EH (cell line): ENCODE measurements at regions not wholly inside any gene's neighbourhood (a gene's known extent, or its start where the extent isn't known, plus 50 kb on each side); places are given as distances from the start of the nearest gene placed in this dataset.
"Not testable (repeated sequence)": the region's sequence is repeated elsewhere in the genome, so short reads cannot be mapped to it uniquely, and the experiment has no call there.

Source experiments
- DNase-seq: peaks from one replicate; pipeline ENCODE4 v3.0.0-alpha.2; 2015; ENCODE audit warnings: low read depth

GRCh38 chr11:114942207-114942606 lies 263.9 kb downstream of the NXPE2 start:
- DNase-seq: no peak

GRCh38 chr11:114949614-114950351 lies 271.5 kb downstream of the NXPE2 start:
- no peak for DNase-seq

DNA sequence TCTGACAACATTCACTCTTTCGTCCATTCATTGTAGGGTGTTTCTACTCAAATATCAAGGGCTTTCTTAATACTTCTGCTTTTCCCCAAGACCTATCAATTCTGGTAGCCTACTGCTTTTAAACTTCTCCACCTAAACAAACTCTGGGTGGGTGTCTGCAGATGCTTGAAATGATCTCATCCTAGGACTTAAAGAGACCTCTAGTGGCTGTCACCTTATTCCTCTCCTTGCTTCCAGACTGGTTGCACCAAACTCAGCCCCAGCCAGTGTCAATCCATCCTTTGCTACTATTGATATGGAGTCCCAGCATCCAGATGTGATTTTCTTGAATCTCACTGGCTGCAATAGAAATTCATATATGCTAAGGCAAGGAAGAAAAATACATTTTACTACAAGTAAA lies 274.7 kb downstream of the NXPE2 start:
- no peak for DNase-seq

DNA sequence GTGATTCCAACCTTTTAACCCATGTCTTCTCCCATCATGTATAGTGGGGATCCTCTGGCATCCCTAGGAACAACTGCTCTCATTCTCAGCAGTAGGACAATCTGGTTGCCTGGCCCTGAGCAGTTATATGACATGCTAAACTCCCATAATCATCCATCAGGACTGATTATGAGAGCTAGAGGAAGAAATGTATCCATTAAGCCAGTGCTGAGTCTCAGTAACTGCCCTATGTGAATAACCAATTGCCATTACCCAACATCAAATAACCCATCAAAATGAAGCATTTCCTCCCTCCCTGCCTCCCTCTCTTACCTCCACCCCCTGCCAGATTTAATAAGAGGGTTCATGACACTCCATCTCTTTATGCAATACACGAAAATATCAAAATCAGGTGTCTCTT lies 277.6 kb downstream of the NXPE2 start:
- DNase-seq: no peak

GRCh38 chr11:114956566-114956965 lies 278.2 kb downstream of the NXPE2 start:
- DNase-seq: no peak

GRCh38 chr11:114959953-114960505 lies 281.7 kb downstream of the NXPE2 start:
- no peak for DNase-seq

- not testable (repeated sequence) for DNase-seq
Observed at GRCh38 chr11:114960819-114961218, 282.5 kb downstream of the NXPE2 start.

- no peak for DNase-seq
Observed at GRCh38 chr11:114964676-114965214, 286.4 kb downstream of the NXPE2 start.

DNA sequence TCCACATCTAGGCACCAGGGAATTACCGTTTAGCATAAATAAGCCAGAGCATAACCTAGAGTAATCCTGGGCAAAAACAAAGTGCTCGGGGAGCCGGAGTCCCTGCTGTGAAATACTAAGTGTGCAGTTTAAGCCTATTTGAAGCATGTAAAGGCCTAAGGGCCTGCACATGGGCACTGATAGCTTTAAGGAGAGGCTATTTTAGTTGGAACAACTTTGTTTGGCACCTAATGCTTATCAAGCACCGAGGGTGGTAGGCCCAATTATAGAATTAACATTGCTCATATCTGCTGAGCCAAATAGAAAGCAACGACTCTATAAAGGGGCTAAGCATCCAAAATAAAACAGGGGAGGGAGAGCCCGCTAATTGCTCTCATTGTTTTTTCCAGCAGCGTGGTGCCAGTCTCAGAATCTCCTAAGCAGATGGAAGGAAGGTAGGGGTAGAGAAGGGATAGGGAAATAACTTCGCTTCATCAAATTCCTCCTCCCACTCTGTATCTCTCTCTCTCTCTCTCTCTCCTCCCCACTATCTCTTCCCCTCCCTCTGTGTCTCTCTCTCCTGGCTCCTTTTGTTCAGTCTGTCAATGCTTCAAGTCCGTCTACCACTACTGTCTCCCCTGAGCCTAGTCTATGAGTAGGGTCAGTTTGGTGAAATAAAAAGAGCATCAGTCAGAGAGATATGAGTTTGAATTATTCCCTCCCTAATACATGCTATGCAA lies 292.8 kb downstream of the NXPE2 start:
- no peak for DNase-seq

GRCh38 chr11:114972105-114972504 lies 293.8 kb downstream of the NXPE2 start:
- no peak for DNase-seq

DNA sequence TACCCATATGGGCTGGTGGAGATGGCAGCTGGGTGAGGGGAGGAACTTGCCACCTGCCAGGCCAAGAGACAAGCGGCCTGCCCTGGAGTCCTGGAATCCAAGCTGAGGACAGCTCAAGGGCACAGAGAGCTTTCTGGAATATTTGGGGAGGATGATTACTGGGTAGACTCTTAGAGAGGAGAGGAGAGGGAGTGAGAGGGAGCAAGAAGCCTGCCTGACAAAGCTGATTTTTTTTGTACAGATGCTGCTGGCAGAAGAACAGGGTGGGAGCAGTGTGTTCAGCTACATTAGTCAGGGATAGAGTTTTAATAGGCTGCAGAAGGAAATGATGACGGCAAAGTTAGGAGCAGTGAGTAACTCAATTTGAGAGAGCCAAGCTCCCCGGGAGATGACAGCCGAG lies 299.3 kb downstream of the NXPE2 start:
- DNase-seq: no peak

DNA sequence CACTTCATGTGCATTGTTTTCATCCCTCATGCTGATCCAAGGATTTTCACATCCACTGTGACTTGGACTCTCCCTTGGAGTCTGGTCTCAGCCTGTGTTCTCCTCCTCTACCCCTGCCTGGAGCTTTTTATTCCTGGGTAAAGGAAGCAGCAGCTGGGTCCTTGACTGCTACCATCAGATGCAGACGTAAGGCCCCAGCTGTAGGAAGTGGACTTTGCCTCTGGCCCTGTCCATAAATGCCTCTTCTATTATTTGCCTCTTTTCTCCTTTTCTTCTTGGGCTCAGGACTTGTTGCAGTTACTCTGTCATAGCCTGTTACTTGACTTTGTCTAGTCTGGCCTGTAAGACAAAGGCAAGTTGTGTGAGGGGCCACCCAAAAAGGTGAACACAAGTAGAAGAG lies 303.8 kb downstream of the NXPE2 start:
- DNase-seq: no peak

- DNase-seq: no peak
Observed at GRCh38 chr11:114984611-114985163, 306.4 kb downstream of the NXPE2 start.

- DNase-seq: no peak
Observed at GRCh38 chr11:114986365-114986764, 308.0 kb downstream of the NXPE2 start.

DNA sequence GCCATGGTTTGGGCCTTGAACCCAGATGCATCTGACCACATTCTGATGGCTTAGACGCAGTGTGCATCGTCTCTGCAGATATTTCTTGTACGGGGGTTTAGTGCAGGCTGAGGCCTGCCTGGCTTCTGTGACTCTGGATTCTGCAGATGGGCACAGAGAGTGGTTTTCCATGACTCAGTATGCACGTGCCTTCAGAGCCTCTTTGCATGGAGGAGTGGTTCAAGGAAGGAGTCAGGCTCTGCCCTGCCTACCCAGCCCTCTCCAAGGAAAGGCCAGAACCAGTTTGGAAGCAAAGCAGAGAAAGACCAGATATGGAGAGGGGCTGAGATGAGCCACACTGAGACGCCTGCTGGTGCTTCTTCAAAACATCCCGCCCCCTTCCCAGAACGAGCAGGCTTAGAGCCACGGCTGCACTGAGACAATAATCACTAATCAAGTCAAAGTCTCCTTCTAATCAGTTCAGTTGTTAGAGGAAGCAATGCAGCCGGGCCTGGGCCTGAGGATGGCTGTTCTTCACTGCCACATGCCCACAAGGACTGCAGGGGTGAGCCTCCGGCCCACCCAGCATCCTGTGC lies 308.9 kb downstream of the NXPE2 start:
- DNase-seq: no peak

DNA sequence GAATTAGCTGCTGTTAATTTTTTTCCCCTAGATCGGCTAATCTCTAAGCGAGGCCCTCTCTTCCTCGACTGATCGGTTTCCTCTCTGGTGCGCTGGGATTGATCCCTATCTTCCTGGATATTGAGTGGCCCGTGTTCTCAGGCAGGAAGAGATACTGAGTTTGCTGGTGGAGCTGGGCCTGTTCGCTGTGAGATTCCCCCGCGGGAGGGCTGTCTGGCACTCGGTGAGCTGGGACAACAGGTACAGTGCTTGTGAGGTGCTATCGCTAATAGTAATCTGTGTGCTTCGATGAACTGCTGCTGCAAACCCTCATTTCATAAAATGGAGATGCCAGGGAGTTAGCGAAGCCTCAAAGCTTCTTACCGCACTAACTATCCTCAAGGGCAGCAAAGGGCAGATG lies 310.3 kb downstream of the NXPE2 start:
- DNase-seq: no peak

DNA sequence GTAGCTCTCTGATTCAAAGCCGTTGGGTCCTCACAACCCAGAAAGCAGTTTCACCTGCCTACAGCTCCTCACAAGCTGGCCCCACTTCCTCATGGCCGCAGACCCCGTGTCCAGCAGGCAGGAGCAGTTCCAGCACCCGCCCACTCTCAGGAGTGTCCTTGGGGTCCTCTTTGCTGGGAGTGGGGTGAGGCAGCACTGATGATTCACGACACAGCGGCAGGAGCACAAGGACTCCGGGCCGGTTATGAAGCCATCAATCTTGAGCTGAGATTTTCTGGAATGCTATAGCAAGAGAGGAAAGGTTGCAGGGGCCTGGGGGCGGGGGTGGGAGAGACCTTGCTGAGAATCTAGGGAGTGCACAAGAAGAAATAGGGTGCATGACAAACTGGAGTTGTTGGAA lies 311.2 kb downstream of the NXPE2 start:
- no peak for DNase-seq

- no peak for DNase-seq
Observed at GRCh38 chr11:115005663-115006062, 327.3 kb downstream of the NXPE2 start.

GRCh38 chr11:115007851-115008250 lies 329.5 kb downstream of the NXPE2 start:
- DNase-seq: no peak

DNA sequence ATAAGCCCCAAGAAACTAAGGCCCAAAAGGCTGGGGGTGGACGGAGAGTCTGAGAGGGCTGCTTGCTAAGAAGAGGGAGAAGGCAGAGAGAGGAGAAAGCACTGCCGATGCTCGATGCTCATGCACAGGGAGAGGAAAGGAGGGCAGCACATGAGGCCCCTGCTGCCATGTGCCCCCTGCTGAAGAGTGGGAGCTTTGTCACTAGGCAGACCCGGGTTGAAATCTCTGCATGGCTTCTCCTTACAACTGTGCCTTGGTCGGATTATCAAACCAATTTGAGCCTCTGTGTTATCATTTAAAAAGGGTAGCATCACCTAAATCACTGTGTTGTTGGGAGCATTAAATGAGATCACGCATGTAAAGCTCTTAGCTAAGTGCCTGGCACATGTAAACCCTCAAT lies 330.5 kb downstream of the NXPE2 start:
- DNase-seq: no peak

DNA sequence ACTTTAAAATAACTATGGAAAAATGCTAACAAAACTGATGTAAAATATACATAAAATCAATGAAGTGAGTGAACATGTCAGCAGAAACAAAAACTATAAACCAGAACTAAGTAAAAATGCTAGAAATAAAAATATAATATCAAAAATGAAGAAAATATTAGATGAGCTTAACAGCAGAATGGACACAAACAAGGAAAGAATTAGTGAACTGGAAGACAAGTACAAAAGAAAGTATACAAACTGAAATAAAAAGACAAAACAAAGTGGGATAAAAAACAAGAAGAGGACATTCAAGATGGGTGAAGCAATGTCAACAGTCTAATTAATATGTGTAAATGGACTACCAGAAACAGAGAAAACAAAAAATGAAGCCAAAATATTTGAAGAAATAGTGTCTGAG lies 339.2 kb downstream of the NXPE2 start:
- DNase-seq: no peak

DNA sequence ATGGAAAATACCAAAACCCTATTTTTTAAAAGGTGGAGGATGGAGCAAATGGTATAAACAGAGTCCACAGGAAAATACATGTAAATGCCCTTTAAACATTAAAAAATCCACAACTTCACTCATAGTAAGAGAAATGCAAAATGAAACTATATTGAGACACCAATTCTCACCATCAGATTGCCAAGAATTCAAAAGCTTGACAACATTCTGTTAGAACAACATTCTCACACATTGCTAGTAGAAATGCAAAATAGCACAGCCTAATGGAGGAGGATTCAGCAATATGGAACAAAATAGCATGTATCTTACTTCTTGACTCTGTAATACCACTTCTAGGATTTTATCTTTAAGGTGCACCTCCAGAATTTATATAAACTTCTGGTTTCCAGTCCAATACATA lies 351.8 kb downstream of the NXPE2 start:
- DNase-seq: no peak
